Body of pancreas (tissue), 4 donors: ENCODE measurements at regions not wholly inside any gene's neighbourhood (a gene's known extent, or its start where the extent isn't known, plus 50 kb on each side); places are given as distances from the start of the nearest gene placed in this dataset.

ENCODE experiments used
- CTCF ChIP-seq, 7 experiments: fragments of 450-650 bp in 4 of 7; fragments of 200-600 bp in 3 of 7; sonication (generic) in 3 of 7; IDR thresholded peaks; one replicate each; pipeline ENCODE4 v1.5.1; 2016 to 2019; ENCODE audit warnings: antibody characterized with exemption in 7 of 7
- POLR2A ChIP-seq, 3 donors: fragments of 450-650 bp; IDR thresholded peaks; one replicate each; pipeline ENCODE4 v1.6.1; 2016; ENCODE audit warnings: antibody characterized with exemption in 3 of 3, mild to moderate bottlenecking in 2 of 3

GRCh38 chr15:27677951-27678350, 421.2 kb downstream of the OCA2 start:
- no peak for TF ChIP-seq CTCF (IDR thresholded peaks at IDR 0.05)
- TF ChIP-seq POLR2A (IDR thresholded peaks at IDR 0.05) = no peak
